ENCODE measurements at regions not wholly inside any gene's neighbourhood (a gene's known extent, or its start where the extent isn't known, plus 50 kb on each side); places are given as distances from the start of the nearest gene placed in this dataset.

DNA sequence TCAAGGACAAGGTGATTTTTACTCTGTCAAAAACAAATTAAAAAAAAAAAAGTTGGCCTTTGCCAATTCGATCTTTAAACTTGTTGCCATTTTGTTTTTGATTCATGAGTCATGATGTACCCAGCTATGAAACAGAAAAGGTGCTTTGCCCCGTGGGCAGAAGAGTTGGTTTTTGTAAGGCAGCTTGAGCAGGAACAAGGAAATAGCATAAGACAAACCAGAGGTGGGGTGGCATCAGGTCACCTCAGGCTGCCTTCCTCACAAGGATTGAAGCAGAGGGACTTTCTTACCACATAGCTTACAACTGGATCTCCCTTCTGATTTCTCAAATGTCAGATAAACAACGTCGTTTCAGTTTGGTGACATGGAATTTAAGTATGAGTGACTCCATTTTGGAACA lies 123.8 kb downstream of the ARL4C start:
- TF ChIP-seq, protein P1, sequence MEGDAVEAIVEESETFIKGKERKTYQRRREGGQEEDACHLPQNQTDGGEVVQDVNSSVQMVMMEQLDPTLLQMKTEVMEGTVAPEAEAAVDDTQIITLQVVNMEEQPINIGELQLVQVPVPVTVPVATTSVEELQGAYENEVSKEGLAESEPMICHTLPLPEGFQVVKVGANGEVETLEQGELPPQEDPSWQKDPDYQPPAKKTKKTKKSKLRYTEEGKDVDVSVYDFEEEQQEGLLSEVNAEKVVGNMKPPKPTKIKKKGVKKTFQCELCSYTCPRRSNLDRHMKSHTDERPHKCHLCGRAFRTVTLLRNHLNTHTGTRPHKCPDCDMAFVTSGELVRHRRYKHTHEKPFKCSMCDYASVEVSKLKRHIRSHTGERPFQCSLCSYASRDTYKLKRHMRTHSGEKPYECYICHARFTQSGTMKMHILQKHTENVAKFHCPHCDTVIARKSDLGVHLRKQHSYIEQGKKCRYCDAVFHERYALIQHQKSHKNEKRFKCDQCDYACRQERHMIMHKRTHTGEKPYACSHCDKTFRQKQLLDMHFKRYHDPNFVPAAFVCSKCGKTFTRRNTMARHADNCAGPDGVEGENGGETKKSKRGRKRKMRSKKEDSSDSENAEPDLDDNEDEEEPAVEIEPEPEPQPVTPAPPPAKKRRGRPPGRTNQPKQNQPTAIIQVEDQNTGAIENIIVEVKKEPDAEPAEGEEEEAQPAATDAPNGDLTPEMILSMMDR (IDR thresholded peaks at IDR 0.05; ENCODE audit: low read length) = no peak
- TF ChIP-seq EZH2 (IDR thresholded peaks at IDR 0.05; ENCODE audit: borderline replicate concordance, low read length) = no peak
